ENCODE measurements at regions not wholly inside any gene's neighbourhood (a gene's known extent, or its start where the extent isn't known, plus 50 kb on each side); places are given as distances from the start of the nearest gene placed in this dataset.
A peak's percentile ranks its signal among the peaks of the same experiment; 100 is the strongest.

DNA sequence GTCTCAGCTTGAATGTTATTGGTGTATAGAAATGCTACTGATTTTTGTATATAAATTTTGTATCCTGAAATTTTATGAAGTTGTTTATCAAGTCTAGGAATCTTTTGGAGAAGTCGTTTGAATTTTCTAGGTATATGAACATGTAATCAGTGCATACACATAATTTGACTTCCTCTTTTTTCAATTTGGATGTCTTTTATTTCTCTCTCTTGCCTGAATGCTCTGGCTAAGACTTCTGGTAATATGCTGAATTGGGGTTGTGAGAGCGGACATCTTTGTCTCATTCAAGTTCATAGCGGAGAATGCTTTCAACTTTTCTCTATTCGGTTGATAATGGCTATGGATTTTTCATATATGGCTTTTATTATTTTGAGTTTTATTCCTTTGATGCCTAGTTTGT lies 100.9 kb upstream of the MCTP2 start:
- TF ChIP-seq, protein P1, sequence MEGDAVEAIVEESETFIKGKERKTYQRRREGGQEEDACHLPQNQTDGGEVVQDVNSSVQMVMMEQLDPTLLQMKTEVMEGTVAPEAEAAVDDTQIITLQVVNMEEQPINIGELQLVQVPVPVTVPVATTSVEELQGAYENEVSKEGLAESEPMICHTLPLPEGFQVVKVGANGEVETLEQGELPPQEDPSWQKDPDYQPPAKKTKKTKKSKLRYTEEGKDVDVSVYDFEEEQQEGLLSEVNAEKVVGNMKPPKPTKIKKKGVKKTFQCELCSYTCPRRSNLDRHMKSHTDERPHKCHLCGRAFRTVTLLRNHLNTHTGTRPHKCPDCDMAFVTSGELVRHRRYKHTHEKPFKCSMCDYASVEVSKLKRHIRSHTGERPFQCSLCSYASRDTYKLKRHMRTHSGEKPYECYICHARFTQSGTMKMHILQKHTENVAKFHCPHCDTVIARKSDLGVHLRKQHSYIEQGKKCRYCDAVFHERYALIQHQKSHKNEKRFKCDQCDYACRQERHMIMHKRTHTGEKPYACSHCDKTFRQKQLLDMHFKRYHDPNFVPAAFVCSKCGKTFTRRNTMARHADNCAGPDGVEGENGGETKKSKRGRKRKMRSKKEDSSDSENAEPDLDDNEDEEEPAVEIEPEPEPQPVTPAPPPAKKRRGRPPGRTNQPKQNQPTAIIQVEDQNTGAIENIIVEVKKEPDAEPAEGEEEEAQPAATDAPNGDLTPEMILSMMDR (conservative IDR thresholded peaks at IDR 0.05; ENCODE audit: low read depth), result no peak
- H3K27ac ChIP-seq, result no peak overlapping the region
- ChIA-PET POLR2A (ENCODE audit: low non-redundant PET) (no interaction called here), CTCF (no interaction called here)
- no peak for DNase-seq (ENCODE audit: low spot score)

DNA sequence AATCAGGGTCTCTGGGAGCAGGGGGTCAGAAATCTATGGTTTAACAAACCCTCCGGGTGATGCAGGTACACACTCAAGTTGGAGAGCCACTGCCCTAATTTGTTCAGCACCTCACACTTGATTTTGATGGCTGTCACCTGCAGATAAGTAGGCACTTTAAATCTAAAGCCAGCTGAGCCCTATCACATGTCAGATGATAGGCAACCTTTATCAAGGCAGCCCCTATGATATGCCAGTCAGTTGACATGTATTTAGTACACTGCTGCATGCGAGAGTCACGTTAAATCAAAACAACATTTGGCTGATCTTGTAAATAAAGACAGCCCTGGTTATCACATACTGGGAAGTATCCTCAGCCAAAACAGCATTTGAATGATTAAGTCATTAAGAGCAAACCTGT lies 104.4 kb upstream of the MCTP2 start:
- DNase-seq (ENCODE audit: low spot score), result no peak
- POLR2A ChIA-PET (ENCODE audit: low non-redundant PET), result no interaction called here
- TF ChIP-seq, protein P1 (conservative IDR thresholded peaks at IDR 0.05; ENCODE audit: low read depth), result no peak
- CTCF ChIA-PET, result no interaction called here
- H3K27ac ChIP-seq, result no peak overlapping the region

DNA sequence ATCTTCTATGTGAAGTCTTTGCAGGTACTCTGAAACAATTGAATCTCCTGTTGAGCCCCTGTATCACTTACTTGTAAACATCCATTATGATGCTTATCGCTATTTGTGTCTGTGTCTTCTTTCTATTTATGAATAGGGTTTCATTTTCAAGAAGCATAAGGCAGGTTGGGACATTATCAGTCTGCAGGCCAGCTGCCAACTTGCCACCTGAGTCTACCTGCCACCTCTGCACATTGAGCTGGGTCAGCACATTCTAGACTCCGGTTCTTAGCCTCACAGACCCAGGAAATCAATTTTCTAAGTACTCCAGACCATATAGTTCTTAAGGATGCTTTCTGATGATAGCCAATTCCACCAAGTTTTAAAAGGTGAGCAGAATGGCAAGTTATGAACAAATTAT lies 105.7 kb upstream of the MCTP2 start:
- CTCF ChIA-PET, result no interaction called here
- H3K27ac ChIP-seq, result no peak overlapping the region
- no peak for DNase-seq (ENCODE audit: low spot score)
- POLR2A ChIA-PET (ENCODE audit: low non-redundant PET), result no interaction called here
- TF ChIP-seq, protein P1 (conservative IDR thresholded peaks at IDR 0.05; ENCODE audit: low read depth), result no peak

DNA sequence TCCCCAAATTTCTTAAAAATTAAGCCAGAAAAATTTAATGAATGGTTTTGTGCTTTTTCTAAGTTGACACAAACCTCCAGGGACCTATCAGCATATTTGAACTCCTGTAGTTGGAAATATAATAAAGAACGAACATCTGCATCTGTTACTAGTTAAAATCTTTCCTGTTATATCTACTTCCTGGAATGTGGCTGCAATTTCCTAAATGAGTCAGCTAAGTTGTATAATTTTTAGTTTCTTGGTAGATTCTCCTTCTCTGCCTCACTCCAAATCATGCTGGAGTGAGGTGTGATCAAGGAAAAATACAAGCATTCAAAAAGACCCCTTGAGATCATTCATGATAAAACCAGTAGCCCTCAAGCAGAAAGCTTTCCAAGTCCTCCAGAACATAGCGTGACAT lies 106.2 kb upstream of the MCTP2 start:
- POLR2A ChIA-PET (ENCODE audit: low non-redundant PET), result no interaction called here
- H3K27ac ChIP-seq, result no peak overlapping the region
- no peak for DNase-seq (ENCODE audit: low spot score)
- TF ChIP-seq, protein P1 (conservative IDR thresholded peaks at IDR 0.05; ENCODE audit: low read depth), result no peak
- CTCF ChIA-PET, result interaction anchor here (1.3 kb wide), 1 partner anchor 128 kb away, joined by 4 read pairs; no protein-coding TSS in a partner anchor

- CTCF ChIA-PET, result no interaction called here
- POLR2A ChIA-PET (ENCODE audit: low non-redundant PET), result no interaction called here
Observed at GRCh38 chr15:94122516-94122915, 108.8 kb upstream of the MCTP2 start.

DNA sequence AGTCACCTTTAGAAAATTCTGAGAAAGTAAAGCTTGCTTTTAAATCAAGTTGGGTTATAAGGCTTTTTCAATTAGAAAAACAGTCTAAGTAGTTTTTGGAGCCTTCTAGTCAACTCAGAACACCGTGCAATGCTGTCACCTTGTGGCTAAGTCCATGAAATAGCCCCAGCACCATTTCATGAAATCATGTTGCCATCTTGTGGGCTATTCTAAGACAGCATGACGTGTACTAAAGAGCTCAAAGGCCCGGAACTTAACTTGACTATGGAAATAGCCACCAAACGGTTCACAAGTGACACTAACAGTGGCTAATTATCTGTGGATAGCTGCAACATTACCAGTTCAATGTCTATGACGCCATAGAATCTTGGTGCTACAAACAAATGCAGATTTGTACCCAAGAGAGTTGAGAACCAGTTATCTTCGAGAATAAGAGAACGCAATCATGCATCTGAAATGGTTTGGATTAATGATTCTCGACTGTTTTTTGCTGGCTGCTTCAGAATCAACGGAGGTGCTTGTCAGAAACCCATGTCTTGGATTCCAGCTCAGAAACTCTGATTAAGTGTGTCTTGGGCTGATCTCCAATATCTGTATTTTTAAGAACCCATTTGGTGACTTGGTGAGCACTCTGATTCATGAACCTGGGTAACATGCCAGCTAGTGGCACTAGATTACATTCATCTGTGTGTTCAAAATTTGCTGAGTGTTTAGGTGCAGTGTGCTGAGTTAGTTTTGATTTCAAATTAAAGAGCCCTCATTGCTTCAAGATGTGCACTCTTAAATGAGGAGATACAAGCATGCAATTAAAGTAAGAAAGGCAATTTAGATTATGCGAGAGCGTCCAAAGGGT lies 111.2 kb upstream of the MCTP2 start:
- ChIA-PET CTCF (interaction anchor here (0.5 to 2.0 kb wide), 32 partner anchors 9 to 1382 kb away, joined by 3 to 54 read pairs (median 4); partner anchors contain the start of gene RGMA), POLR2A (ENCODE audit: low non-redundant PET) (no interaction called here)
- no peak overlapping the region for H3K27ac ChIP-seq
- TF ChIP-seq, protein P1 (conservative IDR thresholded peaks at IDR 0.05; ENCODE audit: low read depth), result peak; percentile 100
- DNase-seq (ENCODE audit: low spot score), result peak; percentile 81

More at GRCh38 chr15:94122516-94122915, 108.8 kb upstream of the MCTP2 start:
- no peak for DNase-seq (ENCODE audit: low spot score)
- TF ChIP-seq, protein P1 (conservative IDR thresholded peaks at IDR 0.05; ENCODE audit: low read depth), result no peak
- H3K27ac ChIP-seq, result no peak overlapping the region

All from RWPE1 (cell line).